B cell (primary cell): ENCODE measurements at regions not wholly inside any gene's neighbourhood (a gene's known extent, or its start where the extent isn't known, plus 50 kb on each side); places are given as distances from the start of the nearest gene placed in this dataset.

Experiments
- CTCF ChIP-seq: fragments of 200-600 bp; IDR thresholded peaks from one replicate; pipeline ENCODE4 v1.8.0; 2022; ENCODE audit warnings: antibody characterized with exemption, mild to moderate bottlenecking
- EZH2 ChIP-seq: IDR thresholded peaks from 2 replicates; pipeline ENCODE4 v1.6.1; 2012; ENCODE audit warnings: borderline replicate concordance, low read depth, mild to moderate bottlenecking, moderate library complexity, low read length; ENCODE audit not compliant: insufficient read depth, poor library complexity, severe bottlenecking

GRCh38 chr13:69649063-69649392 lies 458.6 kb upstream of the ATXN8OS start:
- no peak for TF ChIP-seq CTCF
- no peak for TF ChIP-seq EZH2
